ENCODE measurements at regions not wholly inside any gene's neighbourhood (a gene's known extent, or its start where the extent isn't known, plus 50 kb on each side); places are given as distances from the start of the nearest gene placed in this dataset.
A peak's percentile ranks its signal among the peaks of the same experiment; 100 is the strongest.

- Histone ChIP-seq H3K4me3 (ENCODE audit: insufficient read depth in 1 of 2, low read depth in 1 of 2, low read length in 2 of 2) (no peak overlapping the region), H2AFZ (ENCODE audit: low read depth, low read length) (no peak overlapping the region), H2BK5ac (ENCODE audit: low read depth, low read length, poor library complexity, severe bottlenecking) (no peak overlapping the region), H3K27me3 (ENCODE audit: control insufficient read depth in 1 of 2, insufficient read depth in 1 of 2, low read length in 2 of 2) (peaks cover 0 to 5% of the 10 kb centered on the region in 2 experiments), H3K4me2 (ENCODE audit: low read length, poor library complexity, severe bottlenecking) (no peak overlapping the region), H2AK5ac (ENCODE audit: low read length, severe bottlenecking) (no peak overlapping the region), H2BK12ac (ENCODE audit: low read length in 2 of 2) (no peak overlapping the region), H3K36me3 (ENCODE audit: control insufficient read depth in 1 of 2, insufficient read depth in 2 of 2, low read depth in 1 of 2, low read length in 2 of 2) (no peaks in the 10 kb centered on the region), H2BK15ac (ENCODE audit: low read depth, poor library complexity, severe bottlenecking) (no peak overlapping the region), H4K8ac (ENCODE audit: low read length) (no peak overlapping the region), H3K23ac (ENCODE audit: low read length in 2 of 2) (no peak overlapping the region), H3K27ac (ENCODE audit: low read length, poor library complexity, severe bottlenecking) (no peak overlapping the region), H3K18ac (ENCODE audit: low read depth in 1 of 2, low read length in 2 of 2) (no peak overlapping the region), H3K9me3 (ENCODE audit: control insufficient read depth, low read length) (no peaks in the 10 kb centered on the region), H3K4ac (ENCODE audit: low read depth in 1 of 2, low read length in 2 of 2) (no peak overlapping the region), H3K4me1 (ENCODE audit: control insufficient read depth, insufficient read depth, low read depth, low read length) (no peaks in the 10 kb centered on the region), H4K91ac (ENCODE audit: low read length) (no peak overlapping the region), H3K9ac (ENCODE audit: low read length) (no peak overlapping the region), H3K79me1 (replicated peaks; ENCODE audit: low read length, poor library complexity, severe bottlenecking) (no peaks in the 10 kb centered on the region), H2BK120ac (ENCODE audit: low read depth, low read length) (no peak overlapping the region), H3K14ac (ENCODE audit: low read length in 2 of 2) (no peak overlapping the region)
- no peak for DNase-seq
These were observed 90.7 kb upstream of the FNDC3A start for GRCh38 chr13:48885027-48885395.

DNA sequence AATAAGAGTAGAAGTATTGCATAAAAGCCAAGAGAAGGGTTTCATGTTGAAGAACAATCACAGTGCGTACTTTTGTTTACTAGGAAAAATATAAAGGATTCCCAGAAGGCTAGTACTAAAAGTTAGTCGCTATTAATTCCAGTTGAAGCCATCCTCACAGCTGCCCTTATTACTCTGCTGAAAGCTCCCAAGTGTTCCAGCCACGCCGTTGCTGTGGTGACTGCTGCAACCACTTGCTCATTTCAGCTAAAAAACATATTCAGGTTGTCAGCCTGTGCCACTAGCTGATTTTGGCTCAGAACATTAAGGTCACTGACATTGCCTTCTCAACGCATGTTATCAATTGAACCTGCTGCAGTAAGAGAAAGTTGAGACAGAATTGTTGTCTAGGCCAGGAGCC is 87.1 kb upstream of the FNDC3A start:
- Histone ChIP-seq H2AFZ (ENCODE audit: low read depth, low read length) (no peak overlapping the region), H3K4me1 (ENCODE audit: control insufficient read depth, insufficient read depth, low read depth, low read length) (no peaks in the 10 kb centered on the region), H3K27me3 (ENCODE audit: control insufficient read depth in 1 of 2, insufficient read depth in 1 of 2, low read length in 2 of 2) (no peaks in the 10 kb centered on the region), H3K14ac (ENCODE audit: low read length in 2 of 2) (no peak overlapping the region), H2BK15ac (ENCODE audit: low read depth, poor library complexity, severe bottlenecking) (no peak overlapping the region), H2BK5ac (ENCODE audit: low read depth, low read length, poor library complexity, severe bottlenecking) (no peak overlapping the region), H4K91ac (ENCODE audit: low read length) (no peak overlapping the region), H3K27ac (ENCODE audit: low read length, poor library complexity, severe bottlenecking) (no peak overlapping the region), H3K9ac (ENCODE audit: low read length) (no peak overlapping the region), H3K36me3 (ENCODE audit: control insufficient read depth in 1 of 2, insufficient read depth in 2 of 2, low read depth in 1 of 2, low read length in 2 of 2) (no peaks in the 10 kb centered on the region), H2BK12ac (ENCODE audit: low read length in 2 of 2) (no peak overlapping the region), H3K18ac (ENCODE audit: low read depth in 1 of 2, low read length in 2 of 2) (no peak overlapping the region), H3K23ac (ENCODE audit: low read length in 2 of 2) (no peak overlapping the region), H3K4ac (ENCODE audit: low read depth in 1 of 2, low read length in 2 of 2) (no peak overlapping the region), H3K9me3 (ENCODE audit: control insufficient read depth, low read length) (no peaks in the 10 kb centered on the region), H4K8ac (ENCODE audit: low read length) (no peak overlapping the region), H3K79me1 (replicated peaks; ENCODE audit: low read length, poor library complexity, severe bottlenecking) (no peaks in the 10 kb centered on the region), H3K4me3 (ENCODE audit: insufficient read depth in 1 of 2, low read depth in 1 of 2, low read length in 2 of 2) (no peak overlapping the region), H2AK5ac (ENCODE audit: low read length, severe bottlenecking) (no peak overlapping the region), H3K4me2 (ENCODE audit: low read length, poor library complexity, severe bottlenecking) (no peak overlapping the region), H2BK120ac (ENCODE audit: low read depth, low read length) (no peak overlapping the region)
- DNase-seq = no peak
- WGBS = 90% methylated on average over 5 of the region's 5 CpGs

DNA sequence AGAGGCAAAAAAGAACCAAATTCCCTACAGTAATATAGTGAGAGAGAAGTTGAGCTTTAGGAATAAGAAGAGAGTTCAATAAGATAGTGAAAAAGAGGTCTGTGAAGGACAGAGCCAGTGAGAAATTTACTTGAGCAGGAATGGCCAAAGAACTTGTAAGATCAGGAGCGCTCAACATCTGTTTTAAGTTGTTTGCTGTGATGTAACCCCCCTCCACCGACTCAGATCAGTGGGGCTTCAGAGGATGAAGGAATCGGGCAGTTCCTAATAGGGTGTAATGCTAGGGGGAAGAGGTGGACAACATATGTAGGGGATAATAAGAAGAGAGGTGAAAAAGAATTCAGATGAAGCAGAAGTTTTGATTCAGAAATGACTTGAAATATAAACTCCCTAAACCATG is 85.3 kb upstream of the FNDC3A start:
- Histone ChIP-seq H2AK5ac (ENCODE audit: low read length, severe bottlenecking) (no peak overlapping the region), H3K79me1 (replicated peaks; ENCODE audit: low read length, poor library complexity, severe bottlenecking) (no peaks in the 10 kb centered on the region), H3K18ac (ENCODE audit: low read depth in 1 of 2, low read length in 2 of 2) (no peak overlapping the region)

DNA sequence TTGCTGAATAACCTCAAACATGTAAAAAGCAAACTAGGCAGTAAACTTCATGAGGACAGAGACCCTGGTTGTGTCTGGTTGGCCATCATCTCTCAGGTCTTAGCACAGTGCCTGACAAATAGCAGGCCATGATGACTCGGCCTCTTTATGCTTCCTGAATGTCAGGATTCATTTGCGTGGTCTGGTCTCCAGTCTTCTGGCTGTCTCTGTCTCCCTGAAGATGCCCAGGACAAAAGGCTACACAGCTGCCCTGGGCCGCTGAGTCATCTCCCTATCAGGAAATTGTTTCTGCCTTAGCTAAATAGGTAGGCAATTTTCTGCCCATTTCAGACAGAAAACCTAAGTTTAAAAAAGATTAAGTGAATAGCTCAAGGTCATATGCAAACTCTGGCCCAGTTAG is 84.1 kb upstream of the FNDC3A start:
- 0% methylated on average over 2 of the region's 3 CpGs for WGBS
- Histone ChIP-seq H3K9ac (ENCODE audit: low read length) (peak overlapping the region; percentile 59), H3K36me3 (ENCODE audit: control insufficient read depth in 1 of 2, insufficient read depth in 2 of 2, low read depth in 1 of 2, low read length in 2 of 2) (no peaks in the 10 kb centered on the region)

More for the DNA sequence above, 85.3 kb upstream of the FNDC3A start:
- H2BK120ac ChIP-seq (ENCODE audit: low read depth, low read length) = no peak overlapping the region
- no peak for DNase-seq
- H3K27ac ChIP-seq (ENCODE audit: low read length, poor library complexity, severe bottlenecking) = no peak overlapping the region
- no peaks in the 10 kb centered on the region for H3K4me1 ChIP-seq (ENCODE audit: control insufficient read depth, insufficient read depth, low read depth, low read length)
- H3K4ac ChIP-seq (ENCODE audit: low read depth in 1 of 2, low read length in 2 of 2) = no peak overlapping the region
- no peak overlapping the region for H2BK12ac ChIP-seq (ENCODE audit: low read length in 2 of 2)
- H3K14ac ChIP-seq (ENCODE audit: low read length in 2 of 2) = no peak overlapping the region
- H3K4me3 ChIP-seq (ENCODE audit: insufficient read depth in 1 of 2, low read depth in 1 of 2, low read length in 2 of 2) = no peak overlapping the region
- 52% methylated on average over 3 of the region's 3 CpGs for WGBS
- H3K9me3 ChIP-seq (ENCODE audit: control insufficient read depth, low read length) = no peaks in the 10 kb centered on the region
- no peak overlapping the region for H3K9ac ChIP-seq (ENCODE audit: low read length)
- H2BK5ac ChIP-seq (ENCODE audit: low read depth, low read length, poor library complexity, severe bottlenecking) = no peak overlapping the region
- H4K8ac ChIP-seq (ENCODE audit: low read length) = no peak overlapping the region
- H2BK15ac ChIP-seq (ENCODE audit: low read depth, poor library complexity, severe bottlenecking) = no peak overlapping the region
- H4K91ac ChIP-seq (ENCODE audit: low read length) = no peak overlapping the region
- no peak overlapping the region for H3K23ac ChIP-seq (ENCODE audit: low read length in 2 of 2)
- no peaks in the 10 kb centered on the region for H3K27me3 ChIP-seq (ENCODE audit: control insufficient read depth in 1 of 2, insufficient read depth in 1 of 2, low read length in 2 of 2)
- no peaks in the 10 kb centered on the region for H3K36me3 ChIP-seq (ENCODE audit: control insufficient read depth in 1 of 2, insufficient read depth in 2 of 2, low read depth in 1 of 2, low read length in 2 of 2)
- H3K4me2 ChIP-seq (ENCODE audit: low read length, poor library complexity, severe bottlenecking) = no peak overlapping the region
- H2AFZ ChIP-seq (ENCODE audit: low read depth, low read length) = no peak overlapping the region

More for the DNA sequence above, 84.1 kb upstream of the FNDC3A start:
- peak; percentile 82 for DNase-seq
- no peak overlapping the region for H2BK120ac ChIP-seq (ENCODE audit: low read depth, low read length)
- peak overlapping the region in 1 of 2 experiments; percentile 16 for H3K4me3 ChIP-seq (ENCODE audit: insufficient read depth in 1 of 2, low read depth in 1 of 2, low read length in 2 of 2)
- H3K4me2 ChIP-seq (ENCODE audit: low read length, poor library complexity, severe bottlenecking) = no peak overlapping the region
- H3K4ac ChIP-seq (ENCODE audit: low read depth in 1 of 2, low read length in 2 of 2) = no peak overlapping the region
- no peaks in the 10 kb centered on the region for H3K9me3 ChIP-seq (ENCODE audit: control insufficient read depth, low read length)
- H3K27me3 ChIP-seq (ENCODE audit: control insufficient read depth in 1 of 2, insufficient read depth in 1 of 2, low read length in 2 of 2) = no peaks in the 10 kb centered on the region
- H2AFZ ChIP-seq (ENCODE audit: low read depth, low read length) = no peak overlapping the region
- no peak overlapping the region for H2BK12ac ChIP-seq (ENCODE audit: low read length in 2 of 2)
- H4K91ac ChIP-seq (ENCODE audit: low read length) = no peak overlapping the region
- no peak overlapping the region for H3K14ac ChIP-seq (ENCODE audit: low read length in 2 of 2)
- H3K18ac ChIP-seq (ENCODE audit: low read depth in 1 of 2, low read length in 2 of 2) = no peak overlapping the region
- H3K27ac ChIP-seq (ENCODE audit: low read length, poor library complexity, severe bottlenecking) = peak overlapping the region; percentile 50
- H3K23ac ChIP-seq (ENCODE audit: low read length in 2 of 2) = no peak overlapping the region
- no peaks in the 10 kb centered on the region for H3K4me1 ChIP-seq (ENCODE audit: control insufficient read depth, insufficient read depth, low read depth, low read length)
- H4K8ac ChIP-seq (ENCODE audit: low read length) = no peak overlapping the region
- no peak overlapping the region for H2BK5ac ChIP-seq (ENCODE audit: low read depth, low read length, poor library complexity, severe bottlenecking)
- no peak overlapping the region for H2BK15ac ChIP-seq (ENCODE audit: low read depth, poor library complexity, severe bottlenecking)
- H2AK5ac ChIP-seq (ENCODE audit: low read length, severe bottlenecking) = no peak overlapping the region
- no peaks in the 10 kb centered on the region for H3K79me1 ChIP-seq (replicated peaks; ENCODE audit: low read length, poor library complexity, severe bottlenecking)
